GM23338 (cell line): ENCODE measurements at regions not wholly inside any gene's neighbourhood (a gene's known extent, or its start where the extent isn't known, plus 50 kb on each side); places are given as distances from the start of the nearest gene placed in this dataset.

ENCODE experiments used
- CREB1 ChIP-seq: fragments of 250-450 bp; sonication (Bioruptor Pico); IDR thresholded peaks from 2 replicates; pipeline ENCODE4 v1.5.0; 2020; ENCODE audit warnings: low read depth, mild to moderate bottlenecking, moderate library complexity
- CTCF ChIP-seq, 2 experiments: fragments of 200-600 bp in 1 of 2; sonication (generic) in 1 of 2; conservative IDR thresholded peaks; 2 replicates each; pipeline versions ENCODE4 v1.5.1 to v1.6.1; 2016 to 2017; ENCODE audit warnings: antibody characterized with exemption in 2 of 2, low read depth in 2 of 2, mild to moderate bottlenecking in 2 of 2, moderate library complexity in 1 of 2
- EZH2phosphoT487 ChIP-seq: fragments of 200-600 bp; sonication (generic); IDR thresholded peaks from one replicate; pipeline ENCODE4 v1.8.1; 2018; ENCODE audit warnings: antibody characterized with exemption; ENCODE audit not compliant: unreplicated experiment
- NANOG ChIP-seq: IDR thresholded peaks from 2 replicates; pipeline ENCODE4 v1.6.1; 2016; ENCODE audit warnings: antibody characterized with exemption, borderline replicate concordance
- POLR2AphosphoS5 ChIP-seq: IDR thresholded peaks from 2 replicates; pipeline ENCODE4 v1.6.1; 2016; ENCODE audit warnings: antibody characterized with exemption, low read depth
- REST ChIP-seq: IDR thresholded peaks from one replicate; pipeline ENCODE4 v1.6.1; 2018; ENCODE audit warnings: antibody characterized with exemption; ENCODE audit not compliant: unreplicated experiment
- STAT1 ChIP-seq: IDR thresholded peaks from one replicate; pipeline ENCODE4 v1.6.1; 2016; ENCODE audit warnings: antibody characterized with exemption; ENCODE audit not compliant: unreplicated experiment
- ZNF114 ChIP-seq: fragments of 250-450 bp; sonication (Bioruptor Pico); IDR thresholded peaks from 2 replicates; pipeline ENCODE4 v1.5.0; 2020; ENCODE audit warnings: mild to moderate bottlenecking, moderate library complexity
- ZNF331 ChIP-seq: fragments of 250-450 bp; sonication (Bioruptor Pico); IDR thresholded peaks from 2 replicates; pipeline ENCODE4 v1.5.0; 2020; ENCODE audit warnings: low read depth, mild to moderate bottlenecking, moderate library complexity
- ZNF462 ChIP-seq: fragments of 250-450 bp; sonication (Bioruptor Pico); IDR thresholded peaks from 2 replicates; pipeline ENCODE4 v1.5.0; 2020; ENCODE audit warnings: mild to moderate bottlenecking, moderate library complexity

- TF ChIP-seq ZNF462 (CRISPR knock-in tag): no peak
- no peak for TF ChIP-seq REST
- no peak for TF ChIP-seq ZNF331 (CRISPR knock-in tag)
- TF ChIP-seq STAT1: no peak
- TF ChIP-seq EZH2phosphoT487: no peak
- TF ChIP-seq ZNF114: no peak
- no peak for TF ChIP-seq POLR2AphosphoS5
- TF ChIP-seq NANOG: no peak
- TF ChIP-seq CREB1 (CRISPR knock-in tag): no peak
- no peak for TF ChIP-seq CTCF (conservative IDR thresholded peaks at IDR 0.05; ENCODE audit: low read depth in 2 of 2)
These were observed 219.5 kb upstream of the FANCL start (continued) for GRCh38 chr2:58460670-58461069.
